K562 (cell line): ENCODE measurements at regions not wholly inside any gene's neighbourhood (a gene's known extent, or its start where the extent isn't known, plus 50 kb on each side); places are given as distances from the start of the nearest gene placed in this dataset.

Source experiments
- ATAC-seq: fragments of 200-7000 bp; cut with Tn5 transposase; 3 replicates; pipeline ENCODE4 v1.9.1; 2020; ENCODE audit warnings: moderate library complexity
- BruUV-seq: library from RNA; stranded (reverse); fragments of 400-500 nt; replicated peaks from 2 replicates; lab custom pipeline; 2021; lab: Mats Ljungman, UMichigan
- CTCF ChIA-PET: fragments of 300-600 bp; formaldehyde crosslinking; extraction: SDS; loops from one replicate; lab custom pipeline; 2021; ENCODE audit warnings: low intra/inter-chr PET ratio; lab: Yijun Ruan, JAX
- POLR2A ChIA-PET: fragments of 300-600, 350-650 bp; sonication (Branson Sonifier 250); formaldehyde crosslinking; extraction: SDS; loops from one replicate; lab custom pipeline; 2021; ENCODE audit warnings: antibody characterized with exemption, inconsistent platforms; lab: Yijun Ruan, JAX
- DNase-seq, 4 experiments: peaks; one replicate each; pipeline versions ENCODE4 v3.0.0 to v3.0.0-alpha.2; 2011 to 2018; ENCODE audit warnings: low spot score in 3 of 4, mixed read lengths in 3 of 4; ENCODE audit errors: extremely low read depth in 1 of 4
- FAIRE-seq: peaks from 2 replicates; lab custom pipeline; 2011; peaks lifted over from hg19 to GRCh38; lab: Jason Lieb, UNC
- H2AFZ ChIP-seq: 2 replicates; pipeline ENCODE4 v1.6.0; 2011; ENCODE audit warnings: low read depth, low read length, control low read depth, inconsistent platforms
- H3K27ac ChIP-seq: fragments of 200-600 bp; 3 replicates; pipeline ENCODE4 v1.8.0; 2011; ENCODE audit warnings: low read depth, mild to moderate bottlenecking, control low read depth, inconsistent platforms, low read length, moderate library complexity, mixed read lengths; ENCODE audit errors: extremely low read depth
- H3K27me3 ChIP-seq, 2 experiments: fragments of 300-600 bp in 1 of 2; 2 replicates in 1 of 2; 3 replicates in 1 of 2; pipeline versions ENCODE4 v1.6.0 to v1.8.0; 2011; ENCODE audit warnings: inconsistent platforms in 2 of 2, low read length in 2 of 2, mild to moderate bottlenecking in 1 of 2, mixed read lengths in 1 of 2, moderate library complexity in 1 of 2; ENCODE audit not compliant: control insufficient read depth in 2 of 2, insufficient read depth in 2 of 2
- H3K36me3 ChIP-seq: fragments of 300-600 bp; 3 replicates; pipeline ENCODE4 v1.8.0; 2011; ENCODE audit warnings: mild to moderate bottlenecking, low read length, inconsistent platforms; ENCODE audit not compliant: control insufficient read depth, insufficient read depth
- H3K4me1 ChIP-seq, 2 experiments: fragments of 200-600 bp in 1 of 2; replicated peaks in 1 of 2; 2 replicates in 1 of 2; 3 replicates in 1 of 2; pipeline versions ENCODE4 v1.5.1 to v1.8.0; 2011; ENCODE audit warnings: inconsistent platforms in 2 of 2, low read length in 2 of 2, mild to moderate bottlenecking in 1 of 2, mixed read lengths in 1 of 2, moderate library complexity in 1 of 2; ENCODE audit not compliant: control insufficient read depth in 2 of 2, insufficient read depth in 2 of 2
- H3K4me2 ChIP-seq: 2 replicates; pipeline ENCODE4 v1.6.1; 2011; ENCODE audit warnings: low read length, control low read depth, inconsistent platforms, mixed read lengths; ENCODE audit not compliant: insufficient read depth
- H3K4me3 ChIP-seq: fragments of 200-600 bp; sonication (generic), shearing (Covaris generic); 2 replicates; pipeline ENCODE4 v1.5.1; 2016; ENCODE audit warnings: control low read depth, inconsistent platforms
- H3K79me2 ChIP-seq: fragments of 200-600 bp; 3 replicates; pipeline ENCODE4 v1.8.0; 2011; ENCODE audit warnings: low read length, inconsistent platforms; ENCODE audit not compliant: control insufficient read depth, insufficient read depth
- H3K9ac ChIP-seq, 2 experiments: 2 replicates each; pipeline versions ENCODE4 v1.6.0 to v1.6.1; 2011; ENCODE audit warnings: low read depth in 2 of 2, low read length in 2 of 2, control low read depth in 1 of 2, inconsistent platforms in 1 of 2, mild to moderate bottlenecking in 1 of 2, mixed read lengths in 1 of 2; ENCODE audit not compliant: insufficient read depth in 1 of 2
- H3K9me1 ChIP-seq: one replicate; pipeline ENCODE4 v1.6.0; 2011; ENCODE audit warnings: inconsistent platforms, mild to moderate bottlenecking, low read length, moderate library complexity; ENCODE audit not compliant: control insufficient read depth, insufficient read depth
- H3K9me3 ChIP-seq: replicated peaks from 2 replicates; pipeline ENCODE4 v1.5.1; 2011; ENCODE audit warnings: low read depth, low read length, inconsistent platforms; ENCODE audit not compliant: control insufficient read depth, insufficient read depth
- H4K20me1 ChIP-seq: replicated peaks from 2 replicates; pipeline ENCODE4 v1.6.1; 2011; ENCODE audit warnings: low read length, inconsistent platforms, mixed read lengths; ENCODE audit not compliant: control insufficient read depth, insufficient read depth
- CHD2 ChIP-seq: IDR thresholded peaks from 2 replicates; pipeline ENCODE4 v1.6.1; 2011; ENCODE audit warnings: low read depth, low read length
- HMGN3 ChIP-seq: IDR thresholded peaks from 2 replicates; pipeline ENCODE4 v1.6.1; 2011; ENCODE audit warnings: borderline replicate concordance, low read depth, mild to moderate bottlenecking, mixed read lengths, low read length; ENCODE audit not compliant: insufficient read length; ENCODE audit errors: extremely low read depth
- PREB ChIP-seq: sonication (generic); formaldehyde crosslinking; IDR thresholded peaks from 2 replicates; pipeline ENCODE4 v1.8.1; 2023; ENCODE audit warnings: mild to moderate bottlenecking, missing genetic modification reagents
- ZNF395 ChIP-seq: fragments of 200-800 bp; sonication (Bioruptor generic); IDR thresholded peaks from 2 replicates; pipeline ENCODE4 v1.6.1; 2017; ENCODE audit warnings: missing genetic modification characterization, missing compliant biosample characterization
- ZNF431 ChIP-seq: sonication (generic); formaldehyde crosslinking; IDR thresholded peaks from 2 replicates; pipeline ENCODE4 v1.8.0; 2022; ENCODE audit warnings: mild to moderate bottlenecking, missing genetic modification reagents
- ZNF449 ChIP-seq: fragments of 250-450 bp; sonication (Bioruptor Pico); IDR thresholded peaks from 2 replicates; pipeline ENCODE4 v1.8.0; 2022; ENCODE audit warnings: moderate library complexity, mild to moderate bottlenecking, inconsistent platforms
- WGBS: fragments of 100-300 bp; shearing (Covaris generic); methylation state at CpG from one replicate; pipeline ENCODE4 v1.1.6; 2016; ENCODE audit warnings: low coverage, mixed read lengths; ENCODE audit not compliant: insufficient coverage; ENCODE audit errors: missing lambda C conversion rate; 5-methylcytosine and 5-hydroxymethylcytosine counted together
- in situ Hi-C: fragments of 300-500 bp; cut with MboI; formaldehyde crosslinking; loops from 4 replicates; pipeline ENCODE4 v1.15.0; 2018; ENCODE audit warnings: inconsistent platforms, mixed read lengths
- intact Hi-C: fragments of 100-400 bp; cut with micrococcal nuclease; formaldehyde crosslinking; loops from 2 replicates; pipeline ENCODE4 v1.14.2; 2022
- TF ChIP-seq, protein P1 (sequence below): fragments of 250-450 bp; sonication (Bioruptor Pico); IDR thresholded peaks from 2 replicates; pipeline ENCODE4 v1.5.0; 2021
- TF ChIP-seq, protein P2 (sequence below), 2 experiments: fragments of 450-650 bp; conservative IDR thresholded peaks; 2 replicates each; pipeline ENCODE4 v1.6.1; 2017; ENCODE audit warnings: mild to moderate bottlenecking in 2 of 2, moderate library complexity in 2 of 2

DNA sequence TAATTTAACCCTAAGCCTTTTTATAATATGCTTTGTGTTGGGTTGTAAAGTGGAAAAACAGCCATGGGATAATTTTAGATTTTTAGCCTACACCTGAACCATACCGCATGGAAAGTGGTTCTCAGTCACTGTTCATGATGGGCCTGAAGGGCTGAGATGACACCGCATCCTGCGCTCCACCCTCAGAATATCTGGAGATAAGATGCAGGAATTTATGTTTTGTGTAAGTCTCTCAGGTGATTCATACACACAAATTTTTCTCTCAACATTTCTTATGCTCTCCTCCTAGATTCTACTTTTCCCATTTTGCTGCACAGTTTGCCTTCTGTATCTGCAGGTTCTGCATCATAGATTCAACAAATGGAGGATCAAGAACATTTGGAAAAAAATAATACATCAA, 191.3 kb upstream of the PHACTR1 start:
- ChIA-PET POLR2A (no interaction called here), CTCF (no interaction called here)
- H3K36me3 ChIP-seq = no peaks in the 10 kb centered on the region
- H3K9me1 ChIP-seq = no peaks in the 10 kb centered on the region
- TF ChIP-seq, protein P1, sequence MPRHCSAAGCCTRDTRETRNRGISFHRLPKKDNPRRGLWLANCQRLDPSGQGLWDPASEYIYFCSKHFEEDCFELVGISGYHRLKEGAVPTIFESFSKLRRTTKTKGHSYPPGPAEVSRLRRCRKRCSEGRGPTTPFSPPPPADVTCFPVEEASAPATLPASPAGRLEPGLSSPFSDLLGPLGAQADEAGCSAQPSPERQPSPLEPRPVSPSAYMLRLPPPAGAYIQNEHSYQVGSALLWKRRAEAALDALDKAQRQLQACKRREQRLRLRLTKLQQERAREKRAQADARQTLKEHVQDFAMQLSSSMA (CRISPR knock-in tag) = no peak
- no peak for TF ChIP-seq ZNF449
- no peak for TF ChIP-seq ZNF395 (CRISPR knock-in tag)
- TF ChIP-seq CHD2 = no peak
- TF ChIP-seq, protein P2, sequence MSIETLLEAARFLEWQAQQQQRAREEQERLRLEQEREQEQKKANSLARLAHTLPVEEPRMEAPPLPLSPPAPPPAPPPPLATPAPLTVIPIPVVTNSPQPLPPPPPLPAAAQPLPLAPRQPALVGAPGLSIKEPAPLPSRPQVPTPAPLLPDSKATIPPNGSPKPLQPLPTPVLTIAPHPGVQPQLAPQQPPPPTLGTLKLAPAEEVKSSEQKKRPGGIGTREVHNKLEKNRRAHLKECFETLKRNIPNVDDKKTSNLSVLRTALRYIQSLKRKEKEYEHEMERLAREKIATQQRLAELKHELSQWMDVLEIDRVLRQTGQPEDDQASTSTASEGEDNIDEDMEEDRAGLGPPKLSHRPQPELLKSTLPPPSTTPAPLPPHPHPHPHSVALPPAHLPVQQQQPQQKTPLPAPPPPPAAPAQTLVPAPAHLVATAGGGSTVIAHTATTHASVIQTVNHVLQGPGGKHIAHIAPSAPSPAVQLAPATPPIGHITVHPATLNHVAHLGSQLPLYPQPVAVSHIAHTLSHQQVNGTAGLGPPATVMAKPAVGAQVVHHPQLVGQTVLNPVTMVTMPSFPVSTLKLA (conservative IDR thresholded peaks at IDR 0.05) = no peak
- TF ChIP-seq PREB (CRISPR knock-in tag) = no peak
- TF ChIP-seq HMGN3 = no peak
- no peak for TF ChIP-seq ZNF431 (CRISPR knock-in tag)
- DNase-seq = no peak
- no peaks in the 10 kb centered on the region for H4K20me1 ChIP-seq
- no peaks in the 10 kb centered on the region for H3K9me3 ChIP-seq
- BruUV-seq = no TSS peak
- WGBS = 2% methylated on average over 3 of the region's 3 CpGs
- in situ Hi-C loops = no loop called here
- intact Hi-C loops = no loop called here
- FAIRE-seq = no peak
- no peak overlapping the region for H3K27ac ChIP-seq
- 0 out of 5 replicates have a peak, but pooled peaks cover 0 to 1% of the 10 kb centered on the region in 2 experiments for H3K27me3 ChIP-seq
- no peak overlapping the region for H3K4me2 ChIP-seq
- H3K4me1 ChIP-seq = no peaks in the 10 kb centered on the region
- H3K9ac ChIP-seq = no peak overlapping the region
- no peak overlapping the region for H3K4me3 ChIP-seq
- ATAC-seq = no peak
- H3K79me2 ChIP-seq = no peaks in the 10 kb centered on the region
- H2AFZ ChIP-seq = no peak overlapping the region
